Memory B cell (primary cell): ENCODE measurements at regions not wholly inside any gene's neighbourhood (a gene's known extent, or its start where the extent isn't known, plus 50 kb on each side); places are given as distances from the start of the nearest gene placed in this dataset.

Source experiments
- ATAC-seq: fragments of 150-1000 bp; cut with Tn5 transposase; 2 replicates; pipeline ENCODE4 v1.10.0; 2021; ENCODE audit warnings: low read depth, mild to moderate bottlenecking, moderate library complexity
- DNase-seq, 2 donors: peaks; one replicate each; pipeline ENCODE4 v3.0.0; 2022; ENCODE audit warnings: low spot score in 2 of 2
- H3K27ac Mint-ChIP-seq: one replicate; pipeline ENCODE4 v1.8.0; 2022; ENCODE audit warnings: mild to moderate bottlenecking, moderate library complexity, mixed read lengths
- H3K27me3 Mint-ChIP-seq: one replicate; pipeline ENCODE4 v1.8.0; 2022; ENCODE audit warnings: mixed read lengths
- H3K36me3 Mint-ChIP-seq: one replicate; pipeline ENCODE4 v1.8.0; 2022; ENCODE audit warnings: mild to moderate bottlenecking, mixed read lengths
- H3K4me1 Mint-ChIP-seq: one replicate; pipeline ENCODE4 v1.8.0; 2022; ENCODE audit warnings: mixed read lengths
- H3K4me3 Mint-ChIP-seq: one replicate; pipeline ENCODE4 v1.8.0; 2022; ENCODE audit warnings: mild to moderate bottlenecking, moderate library complexity, mixed read lengths
- H3K9me3 Mint-ChIP-seq: one replicate; pipeline ENCODE4 v1.8.0; 2022; ENCODE audit warnings: mixed read lengths

GRCh38 chr19:29439021-29439420 is 86.8 kb upstream of the VSTM2B start:
- Mint-ChIP-seq H3K4me1 (no peaks in the 10 kb centered on the region), H3K27me3 (peaks cover 3% of the 10 kb centered on the region), H3K9me3 (peaks cover 5% of the 10 kb centered on the region), H3K27ac (no peak overlapping the region), H3K36me3 (no peaks in the 10 kb centered on the region), H3K4me3 (no peak overlapping the region)
- ATAC-seq (no peak), DNase-seq (no peak)

- Mint-ChIP-seq H3K36me3 (no peaks in the 10 kb centered on the region), H3K27ac (no peak overlapping the region), H3K27me3 (no peaks in the 10 kb centered on the region), H3K4me3 (no peak overlapping the region), H3K9me3 (peaks cover 6% of the 10 kb centered on the region), H3K4me1 (no peaks in the 10 kb centered on the region)
- ATAC-seq, result no peak
- DNase-seq, result no peak
These were observed 85.9 kb upstream of the VSTM2B start for GRCh38 chr19:29439688-29440550.

- no peak overlapping the region for H3K4me3 Mint-ChIP-seq
- no peaks in the 10 kb centered on the region for H3K4me1 Mint-ChIP-seq
- no peak for ATAC-seq
- peaks cover 1% of the 10 kb centered on the region for H3K9me3 Mint-ChIP-seq
- no peaks in the 10 kb centered on the region for H3K27me3 Mint-ChIP-seq
- no peak overlapping the region for H3K27ac Mint-ChIP-seq
- no peaks in the 10 kb centered on the region for H3K36me3 Mint-ChIP-seq
- no peak for DNase-seq
These were observed 83.7 kb upstream of the VSTM2B start for GRCh38 chr19:29442094-29442493.

- peaks cover 3% of the 10 kb centered on the region for H3K9me3 Mint-ChIP-seq
- H3K27me3 Mint-ChIP-seq, result no peaks in the 10 kb centered on the region
- no peaks in the 10 kb centered on the region for H3K4me1 Mint-ChIP-seq
- no peaks in the 10 kb centered on the region for H3K36me3 Mint-ChIP-seq
- no peak overlapping the region for H3K4me3 Mint-ChIP-seq
- no peak for ATAC-seq
- no peak for DNase-seq
- no peak overlapping the region for H3K27ac Mint-ChIP-seq
These were observed 82.9 kb upstream of the VSTM2B start for GRCh38 chr19:29442910-29443309.

GRCh38 chr19:29445246-29445645 is 80.5 kb upstream of the VSTM2B start:
- ATAC-seq, result no peak
- Mint-ChIP-seq H3K36me3 (no peaks in the 10 kb centered on the region), H3K27ac (no peak overlapping the region), H3K27me3 (no peaks in the 10 kb centered on the region), H3K4me1 (no peaks in the 10 kb centered on the region), H3K4me3 (no peak overlapping the region), H3K9me3 (peaks cover 4% of the 10 kb centered on the region)
- DNase-seq, result no peak

GRCh38 chr19:29446361-29446760 is 79.4 kb upstream of the VSTM2B start:
- Mint-ChIP-seq H3K27me3 (peaks cover 2% of the 10 kb centered on the region), H3K9me3 (peaks cover 4% of the 10 kb centered on the region), H3K27ac (no peak overlapping the region), H3K4me3 (no peak overlapping the region), H3K36me3 (no peaks in the 10 kb centered on the region), H3K4me1 (no peaks in the 10 kb centered on the region)
- ATAC-seq (no peak), DNase-seq (no peak)

GRCh38 chr19:29448046-29448445 is 77.7 kb upstream of the VSTM2B start:
- DNase-seq (no peak), ATAC-seq (no peak)
- peaks cover 5% of the 10 kb centered on the region for H3K27me3 Mint-ChIP-seq
- no peak overlapping the region for H3K27ac Mint-ChIP-seq
- H3K9me3 Mint-ChIP-seq, result peaks cover 4% of the 10 kb centered on the region
- H3K36me3 Mint-ChIP-seq, result no peaks in the 10 kb centered on the region
- no peaks in the 10 kb centered on the region for H3K4me1 Mint-ChIP-seq
- no peak overlapping the region for H3K4me3 Mint-ChIP-seq

- peaks cover 5% of the 10 kb centered on the region for H3K27me3 Mint-ChIP-seq
These were observed 76.4 kb upstream of the VSTM2B start for GRCh38 chr19:29449371-29449770.

GRCh38 chr19:29450306-29450705 is 75.5 kb upstream of the VSTM2B start:
- no peaks in the 10 kb centered on the region for H3K4me1 Mint-ChIP-seq
- peaks cover 5% of the 10 kb centered on the region for H3K27me3 Mint-ChIP-seq
- H3K27ac Mint-ChIP-seq, result no peak overlapping the region
- H3K9me3 Mint-ChIP-seq, result peaks cover 4% of the 10 kb centered on the region
- H3K4me3 Mint-ChIP-seq, result no peak overlapping the region
- ATAC-seq (no peak), DNase-seq (no peak)
- no peaks in the 10 kb centered on the region for H3K36me3 Mint-ChIP-seq

More at GRCh38 chr19:29449371-29449770, 76.4 kb upstream of the VSTM2B start:
- DNase-seq, result no peak
- Mint-ChIP-seq H3K36me3 (no peaks in the 10 kb centered on the region), H3K9me3 (peaks cover 4% of the 10 kb centered on the region), H3K4me1 (no peaks in the 10 kb centered on the region), H3K27ac (no peak overlapping the region), H3K4me3 (no peak overlapping the region)
- ATAC-seq, result no peak

GRCh38 chr19:29450812-29451211 is 75.0 kb upstream of the VSTM2B start:
- Mint-ChIP-seq H3K36me3 (no peaks in the 10 kb centered on the region), H3K9me3 (peaks cover 4% of the 10 kb centered on the region)

GRCh38 chr19:29454109-29454508 is 71.7 kb upstream of the VSTM2B start:
- Mint-ChIP-seq H3K9me3 (peaks cover 9% of the 10 kb centered on the region), H3K27me3 (peaks cover 7% of the 10 kb centered on the region), H3K4me1 (no peaks in the 10 kb centered on the region), H3K27ac (no peak overlapping the region), H3K36me3 (no peaks in the 10 kb centered on the region), H3K4me3 (no peak overlapping the region)
- ATAC-seq, result no peak
- no peak for DNase-seq

More at GRCh38 chr19:29450812-29451211, 75.0 kb upstream of the VSTM2B start:
- no peak for ATAC-seq
- no peak overlapping the region for H3K4me3 Mint-ChIP-seq
- no peak for DNase-seq
- no peaks in the 10 kb centered on the region for H3K4me1 Mint-ChIP-seq
- peaks cover 5% of the 10 kb centered on the region for H3K27me3 Mint-ChIP-seq
- H3K27ac Mint-ChIP-seq, result no peak overlapping the region

- Mint-ChIP-seq H3K36me3 (no peaks in the 10 kb centered on the region), H3K4me1 (no peaks in the 10 kb centered on the region), H3K4me3 (no peak overlapping the region), H3K9me3 (peaks cover 9% of the 10 kb centered on the region), H3K27me3 (peaks cover 2% of the 10 kb centered on the region), H3K27ac (no peak overlapping the region)
- ATAC-seq (no peak), DNase-seq (no peak)
These were observed 68.4 kb upstream of the VSTM2B start for GRCh38 chr19:29457413-29457812.

- no peak for DNase-seq
- Mint-ChIP-seq H3K36me3 (no peaks in the 10 kb centered on the region), H3K4me3 (no peak overlapping the region), H3K9me3 (peaks cover 9% of the 10 kb centered on the region), H3K27me3 (no peaks in the 10 kb centered on the region), H3K4me1 (no peaks in the 10 kb centered on the region), H3K27ac (no peak overlapping the region)
- no peak for ATAC-seq
These were observed 57.9 kb upstream of the VSTM2B start for GRCh38 chr19:29467824-29468401.

- Mint-ChIP-seq H3K27me3 (no peaks in the 10 kb centered on the region), H3K4me1 (no peaks in the 10 kb centered on the region), H3K27ac (no peak overlapping the region), H3K36me3 (no peaks in the 10 kb centered on the region), H3K9me3 (peaks cover 8% of the 10 kb centered on the region), H3K4me3 (no peak overlapping the region)
- DNase-seq (no peak), ATAC-seq (no peak)
These were observed 50.3 kb upstream of the VSTM2B start for GRCh38 chr19:29475469-29475868.
